HG03520 (cell line): ENCODE measurements at regions not wholly inside any gene's neighbourhood (a gene's known extent, or its start where the extent isn't known, plus 50 kb on each side); places are given as distances from the start of the nearest gene placed in this dataset.
"Not testable (repeated sequence)": the region's sequence is repeated elsewhere in the genome, so short reads cannot be mapped to it uniquely, and the experiment has no call there.

Source experiments
- ATAC-seq: cut with Tn5 transposase; IDR thresholded peaks from one replicate; pipeline ENCODE4 v1.9.1; 2021; ENCODE audit warnings: mild to moderate bottlenecking, moderate library complexity; ENCODE audit not compliant: unreplicated experiment

DNA sequence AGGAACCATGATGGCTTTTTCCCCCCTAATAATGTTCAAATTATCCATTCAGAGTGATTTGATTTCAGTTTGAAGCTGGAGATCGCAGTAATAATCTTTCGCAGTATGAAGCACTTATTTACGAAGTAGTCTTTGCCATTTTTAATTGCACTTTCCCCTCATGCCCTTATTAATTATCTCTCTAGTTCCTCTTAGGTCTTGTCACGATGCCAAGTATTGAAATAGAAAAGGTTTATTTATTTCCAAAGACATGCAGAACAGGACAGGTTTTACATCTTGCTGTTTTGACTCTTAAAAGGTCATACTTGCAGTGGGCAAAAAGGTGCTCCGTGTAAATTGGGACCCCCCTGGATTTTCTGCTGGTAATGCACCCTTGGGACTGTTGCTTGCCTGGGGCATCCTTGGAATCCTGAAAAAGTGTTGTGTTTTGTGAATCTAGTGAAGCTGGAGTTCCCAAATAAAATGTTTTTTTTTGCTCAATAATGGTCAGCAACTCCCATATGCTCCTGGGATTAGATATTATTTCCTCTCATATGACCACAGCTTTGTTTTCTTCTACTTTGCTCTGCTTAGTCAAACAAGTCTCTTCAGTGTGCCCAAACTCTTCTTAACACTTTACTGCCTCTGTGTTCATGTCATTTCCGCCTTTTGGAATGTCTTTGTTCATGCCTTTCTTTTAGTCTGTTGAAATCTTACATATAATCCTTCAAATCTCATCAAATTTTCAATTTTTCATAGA, 278.3 kb downstream of the TMEM38B start:
- ATAC-seq = no peak

DNA sequence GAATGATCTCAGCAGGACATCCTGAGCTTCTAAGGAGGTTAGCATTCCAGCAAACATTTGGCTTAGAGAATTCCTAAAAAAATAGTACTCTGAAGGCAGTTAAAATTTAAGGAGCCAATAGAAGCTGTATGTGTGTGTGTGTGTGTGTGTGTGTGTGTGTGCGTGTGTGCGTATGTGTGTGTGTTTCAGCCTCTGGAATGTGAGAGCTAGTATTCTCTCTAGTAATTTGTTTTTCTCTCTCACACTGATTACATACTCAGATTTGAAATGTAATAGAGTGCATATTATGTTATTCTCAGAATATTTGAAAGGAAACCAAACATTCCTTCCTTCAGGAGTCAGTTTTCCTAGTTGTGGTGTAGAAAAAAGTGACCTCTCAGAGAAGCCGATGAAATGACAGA, 279.6 kb downstream of the TMEM38B start:
- no peak for ATAC-seq

DNA sequence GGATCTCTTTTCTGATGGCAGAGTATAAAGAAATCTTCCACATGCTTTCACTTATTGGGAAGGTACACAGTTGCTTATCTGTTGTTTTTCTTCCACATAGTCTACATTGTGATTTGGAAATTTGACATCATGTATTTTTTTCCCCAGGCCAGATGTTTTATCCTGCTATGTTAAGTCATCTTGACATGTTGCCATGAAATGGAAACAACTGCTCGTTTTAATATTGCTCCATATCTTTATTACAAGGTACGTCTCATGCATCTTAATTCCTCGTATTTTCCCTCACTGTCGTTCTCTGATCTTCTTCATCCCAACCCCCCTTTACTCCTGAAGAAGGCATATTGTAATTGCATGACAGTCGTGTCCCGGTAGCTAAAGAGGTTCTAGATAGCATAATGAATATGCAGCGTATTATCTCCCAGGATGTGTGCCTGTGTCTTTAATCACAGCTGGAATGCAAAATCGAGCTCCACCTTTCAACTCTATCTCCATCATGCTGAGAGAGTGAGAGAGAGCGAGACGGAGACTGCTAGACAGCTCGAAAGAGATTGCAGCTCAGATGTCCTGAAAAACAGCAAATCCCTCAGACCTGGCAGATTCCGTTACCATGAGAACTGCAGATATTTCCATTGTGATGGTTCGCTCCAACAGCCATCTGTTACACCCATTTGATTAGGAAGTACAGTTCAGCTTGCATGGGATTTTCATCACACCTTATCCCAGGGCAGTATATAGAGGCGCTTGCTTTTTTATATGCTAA, 281.7 kb downstream of the TMEM38B start:
- no peak for ATAC-seq

DNA sequence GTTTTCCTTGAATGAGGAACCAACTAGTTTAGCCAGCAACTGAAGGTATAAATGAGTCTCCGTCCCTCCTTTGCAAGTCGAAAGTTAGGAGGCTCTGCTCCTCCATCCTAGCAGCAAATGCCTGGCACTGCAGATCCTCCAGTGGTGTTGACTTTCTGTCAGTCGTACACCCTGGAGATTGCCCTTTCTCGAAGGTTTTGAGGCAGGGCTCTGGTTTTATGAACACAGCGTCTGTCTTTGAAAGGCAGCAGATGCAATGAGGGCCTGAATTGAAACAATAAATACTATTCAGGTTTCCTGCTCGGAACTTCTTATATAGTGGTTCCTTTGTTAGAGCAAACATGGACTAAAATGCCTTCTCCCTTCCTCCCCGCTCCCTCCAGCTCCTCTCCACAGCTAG, 284.0 kb downstream of the TMEM38B start:
- ATAC-seq = no peak

DNA sequence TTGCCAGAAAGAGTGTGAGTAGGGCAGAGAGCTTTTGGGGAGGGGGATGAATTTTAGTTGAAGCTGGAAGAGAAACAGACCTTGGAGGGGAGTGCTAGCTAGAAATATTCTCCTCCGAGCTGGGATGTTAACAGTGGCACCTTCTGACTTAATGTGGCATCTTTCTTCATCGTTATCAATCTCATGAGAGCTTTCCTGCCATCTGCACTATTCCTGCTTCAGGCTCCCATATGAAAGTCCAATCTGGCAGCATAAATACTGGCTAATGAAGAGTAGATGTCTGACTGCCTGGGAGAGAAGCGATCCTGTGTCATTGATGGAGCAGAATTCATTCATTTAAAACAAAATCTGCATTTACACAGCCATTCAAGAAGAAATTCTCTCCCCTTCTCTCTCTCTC, 284.5 kb downstream of the TMEM38B start:
- no peak for ATAC-seq

DNA sequence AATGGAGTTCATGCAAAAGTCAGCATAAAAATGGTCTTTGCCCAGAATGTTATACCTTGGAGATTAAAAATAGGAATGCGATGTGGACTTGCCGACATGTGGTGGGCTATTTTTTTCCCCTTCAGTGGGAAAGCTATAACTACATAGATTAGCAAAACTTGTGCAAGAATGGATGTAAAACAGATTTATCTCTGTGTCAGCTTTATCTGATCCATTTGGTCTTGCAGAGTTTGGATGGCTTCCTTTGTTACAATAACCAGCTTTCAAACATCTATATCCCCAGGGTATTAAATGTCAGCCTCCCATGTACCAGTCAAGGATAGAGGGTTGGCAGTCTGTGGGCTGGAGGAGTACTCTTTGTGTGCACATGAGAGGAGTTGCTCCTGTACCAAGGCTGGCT, 284.9 kb downstream of the TMEM38B start:
- ATAC-seq = no peak

DNA sequence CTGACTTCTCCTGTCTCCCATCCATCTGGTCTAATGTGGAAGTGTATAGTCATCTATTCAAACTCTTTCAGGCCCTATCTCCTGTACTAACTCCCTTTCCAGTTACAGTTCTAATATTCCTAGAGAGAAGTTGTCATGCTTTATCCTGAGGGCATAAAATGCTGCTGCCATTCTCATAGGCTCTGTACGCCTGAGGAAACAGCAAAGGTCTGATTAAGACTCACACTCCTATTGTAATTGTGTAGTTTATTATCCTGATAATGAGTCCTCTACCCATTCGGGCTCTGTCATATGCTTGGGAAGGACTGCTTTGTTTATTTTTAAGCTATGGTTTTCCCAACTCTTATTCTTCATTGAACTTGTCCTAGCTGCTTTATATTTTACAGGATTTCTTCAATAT, 290.4 kb downstream of the TMEM38B start:
- ATAC-seq = no peak

DNA sequence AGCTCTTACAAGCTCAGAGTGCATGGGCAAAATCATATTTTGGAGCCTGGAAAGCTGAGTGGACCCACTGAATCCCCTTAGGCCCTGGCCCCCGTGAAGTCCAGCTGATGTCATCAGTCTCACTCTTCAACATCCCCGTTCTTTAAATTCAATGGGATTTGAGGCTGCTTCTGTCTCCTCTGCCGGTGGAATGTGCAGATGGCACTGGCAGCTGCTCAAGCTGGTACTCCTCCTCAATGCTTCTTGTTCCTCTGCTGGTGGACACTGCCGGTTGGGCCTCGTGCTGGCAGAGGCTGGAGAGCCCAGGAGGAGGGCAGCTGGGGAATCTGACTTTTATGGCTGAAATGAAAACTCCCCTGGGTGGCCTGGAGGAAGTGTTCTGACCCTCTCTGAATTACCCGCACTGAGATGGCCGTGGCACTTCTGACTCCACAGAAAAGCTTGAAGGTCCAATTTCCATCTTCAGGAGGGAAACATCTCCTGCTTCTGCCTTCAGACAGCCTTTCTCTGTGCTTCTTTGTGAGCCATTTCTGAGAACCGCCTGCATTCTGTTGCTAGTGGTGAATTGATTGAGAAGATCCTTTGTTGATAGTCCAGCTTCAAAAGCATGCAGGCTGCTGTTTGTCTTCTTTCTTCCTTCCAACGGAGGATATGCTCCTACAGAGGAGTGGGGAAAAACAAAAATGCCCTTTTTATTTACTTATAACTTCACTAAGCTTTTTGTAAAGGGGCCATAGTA, 298.9 kb downstream of the TMEM38B start:
- ATAC-seq = no peak

DNA sequence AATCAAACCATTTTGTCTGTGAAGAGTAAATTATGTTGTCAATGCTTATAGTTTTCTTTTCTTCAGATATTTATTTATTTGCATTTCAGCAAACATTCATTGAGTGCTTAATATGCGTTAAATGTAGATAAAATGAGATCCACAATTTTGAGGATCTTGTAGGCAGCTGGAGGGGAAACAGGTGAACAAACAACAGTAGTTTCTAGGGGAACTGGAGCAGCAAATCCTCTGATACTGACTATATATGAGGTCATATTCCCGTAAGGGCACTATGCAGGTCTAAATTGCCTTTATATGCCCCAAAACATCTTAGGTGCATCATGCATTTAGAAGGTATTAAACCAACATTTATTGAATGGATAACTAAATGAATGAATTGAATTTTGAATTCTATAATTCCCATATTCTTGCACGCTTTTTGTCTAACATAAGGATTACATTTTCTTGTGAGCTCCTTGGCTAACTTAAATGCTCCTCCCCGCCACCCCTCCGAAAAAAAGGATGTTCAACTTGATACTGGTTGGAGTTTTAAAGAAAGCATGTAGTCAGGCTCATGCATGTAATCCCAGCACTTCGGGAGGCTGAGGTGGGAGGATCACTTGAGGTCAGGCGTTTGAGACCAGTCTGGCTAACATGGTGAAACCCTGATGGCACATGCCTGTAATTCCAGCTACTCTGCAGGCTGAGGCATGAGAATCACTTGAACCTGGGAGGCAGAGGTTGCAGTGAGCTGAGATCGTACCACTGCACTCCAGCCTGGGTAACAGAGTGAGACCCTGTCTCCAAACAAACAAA, 299.8 kb downstream of the TMEM38B start:
- ATAC-seq = no peak

DNA sequence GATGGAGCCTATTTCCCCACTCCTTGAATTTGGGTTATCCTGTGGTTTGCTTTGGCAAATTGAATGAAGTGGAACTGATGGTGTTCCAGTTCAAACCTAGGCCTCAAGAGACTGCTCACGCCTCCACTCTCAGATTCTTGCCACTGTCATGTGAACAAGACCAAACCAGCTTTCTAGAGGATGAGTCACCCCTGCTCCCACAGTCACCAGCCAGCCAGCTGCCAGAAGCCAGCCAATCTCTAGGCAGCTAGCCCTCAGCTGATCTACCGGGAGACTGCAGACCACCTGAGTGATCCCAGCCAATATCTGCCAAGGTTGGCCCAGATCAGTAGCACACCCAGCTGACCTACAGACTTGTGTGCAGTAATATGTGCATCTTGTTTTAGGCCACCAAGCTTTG, 300.6 kb downstream of the TMEM38B start:
- no peak for ATAC-seq

DNA sequence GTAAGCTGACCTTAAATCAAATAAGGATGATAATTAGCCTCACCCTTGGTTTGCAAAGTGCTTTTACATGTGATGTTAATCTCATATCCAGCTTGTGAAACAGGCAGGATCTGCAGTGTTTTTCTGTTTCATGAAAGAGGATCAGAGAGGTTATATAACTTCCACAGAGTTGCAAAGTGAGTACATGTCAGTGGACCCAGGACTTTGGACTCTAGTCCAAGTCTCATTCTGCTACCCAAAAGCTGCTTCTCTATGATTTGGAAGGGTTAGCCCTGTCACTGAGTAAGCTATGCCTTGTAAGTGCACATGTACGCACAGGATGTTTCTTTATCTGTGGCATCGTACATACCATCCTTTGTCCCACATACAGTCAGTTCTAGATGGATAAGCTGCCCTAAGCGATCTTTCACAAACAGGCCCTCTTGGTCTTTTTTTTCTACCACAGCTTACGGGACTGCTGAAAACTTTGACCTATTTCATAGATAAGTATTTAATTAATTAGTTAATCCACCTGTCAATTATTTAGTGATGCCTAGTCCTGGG, 322.9 kb downstream of the TMEM38B start:
- no peak for ATAC-seq

DNA sequence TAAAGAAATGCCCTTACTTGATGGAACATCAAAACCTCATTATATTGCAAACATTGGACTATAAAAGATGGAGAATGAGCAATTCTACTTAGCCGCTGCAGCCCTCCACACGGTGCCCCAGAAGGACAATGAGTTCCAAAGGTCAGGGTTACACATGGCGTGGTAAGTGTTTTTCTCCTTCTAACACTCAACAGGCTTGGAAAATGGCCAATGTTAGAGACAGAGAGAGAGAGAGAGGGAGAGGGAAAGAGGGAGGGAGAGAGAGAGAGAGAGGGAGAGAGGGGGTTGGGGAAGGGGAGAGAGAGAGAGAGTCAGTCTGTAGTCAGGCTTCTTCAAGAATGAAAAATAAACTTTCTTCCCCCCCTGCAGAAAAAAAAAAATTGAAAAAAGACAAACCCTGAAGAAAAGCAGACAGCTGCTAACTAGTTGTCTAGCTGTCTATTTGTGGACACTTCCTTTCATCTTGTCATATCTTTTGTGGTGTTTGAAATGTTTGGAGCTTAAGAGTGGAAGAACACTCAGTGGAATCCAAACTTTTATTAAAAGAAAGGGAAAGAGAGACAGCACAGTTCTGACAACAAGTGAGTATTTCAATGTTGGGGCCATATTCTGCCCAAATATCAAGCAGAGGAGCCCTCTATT, 324.8 kb downstream of the TMEM38B start:
- ATAC-seq = no peak

DNA sequence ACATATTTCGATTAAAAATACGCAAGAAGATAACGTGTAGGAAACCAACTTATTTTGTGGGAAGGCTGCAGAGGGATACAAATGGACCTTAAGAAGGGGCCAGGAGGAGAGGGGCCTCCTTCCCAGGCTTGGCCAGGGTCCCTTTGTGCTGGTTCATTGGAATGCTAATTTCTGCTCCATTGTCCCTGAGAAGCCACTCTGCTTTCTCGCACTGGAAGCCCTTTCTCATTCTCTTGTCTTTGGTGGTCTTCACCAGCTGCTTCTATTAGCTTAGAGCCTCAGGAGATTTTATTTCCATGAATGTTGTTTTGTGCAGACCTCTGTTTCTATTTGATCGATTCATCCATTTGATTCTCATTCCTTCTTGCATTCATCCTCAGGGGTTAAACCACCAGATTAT, 325.4 kb downstream of the TMEM38B start:
- no peak for ATAC-seq

DNA sequence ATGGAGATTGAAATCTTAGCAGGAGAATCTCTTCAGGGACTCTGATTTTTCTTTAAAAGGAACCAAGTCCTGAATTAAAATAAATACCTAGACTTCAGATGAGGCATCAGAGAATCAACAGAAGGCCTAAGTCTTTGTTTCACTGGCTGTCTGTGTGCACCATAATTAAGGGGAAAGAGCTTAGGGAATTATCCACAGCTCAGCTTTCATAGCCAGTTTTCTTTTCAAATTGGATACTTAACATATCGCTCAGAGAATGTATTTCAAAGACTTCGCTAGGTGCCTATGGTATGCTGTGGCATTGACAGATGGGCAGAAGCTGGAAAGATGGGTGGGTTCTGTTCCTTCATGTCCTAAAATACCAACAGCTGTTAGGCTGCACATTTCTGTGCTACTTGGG, 325.8 kb downstream of the TMEM38B start:
- no peak for ATAC-seq

DNA sequence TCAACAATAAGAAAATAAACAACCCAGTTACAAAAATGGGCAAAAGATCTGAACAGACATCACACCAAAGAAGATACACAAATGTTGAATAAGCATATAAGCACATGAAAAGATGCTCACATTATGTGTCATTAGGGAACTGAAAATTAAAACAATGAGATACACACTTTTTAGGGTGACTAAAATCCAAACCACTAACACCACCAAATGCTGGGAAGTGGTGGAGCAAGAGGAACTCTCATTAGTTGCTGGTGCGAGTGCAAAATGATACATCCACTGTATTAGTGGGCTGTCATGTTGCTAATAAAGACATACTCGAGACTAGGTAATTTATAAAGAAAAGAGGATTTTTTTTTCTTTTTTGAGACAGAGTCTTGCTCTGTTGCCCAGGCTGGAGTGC, 329.1 kb downstream of the TMEM38B start:
- ATAC-seq = no peak

DNA sequence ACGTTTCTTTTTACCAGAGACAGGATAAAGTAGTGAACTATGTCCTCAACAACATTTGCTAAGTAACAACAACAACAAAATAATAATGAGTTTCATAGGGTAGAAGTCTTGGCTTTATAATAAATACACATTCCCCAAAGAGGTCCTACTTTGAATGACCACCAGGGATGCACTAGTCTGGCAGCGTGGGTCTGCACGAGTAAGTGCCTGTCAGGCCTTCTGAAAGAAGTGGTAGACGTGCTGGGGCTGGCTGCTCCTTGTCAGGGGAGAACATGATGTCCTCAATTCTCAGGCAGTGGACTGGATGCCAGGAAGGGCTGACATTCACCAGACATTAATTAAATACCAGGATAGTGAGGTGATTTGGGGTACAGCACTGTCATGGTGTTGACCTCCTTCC, 331.1 kb downstream of the TMEM38B start:
- ATAC-seq = no peak

DNA sequence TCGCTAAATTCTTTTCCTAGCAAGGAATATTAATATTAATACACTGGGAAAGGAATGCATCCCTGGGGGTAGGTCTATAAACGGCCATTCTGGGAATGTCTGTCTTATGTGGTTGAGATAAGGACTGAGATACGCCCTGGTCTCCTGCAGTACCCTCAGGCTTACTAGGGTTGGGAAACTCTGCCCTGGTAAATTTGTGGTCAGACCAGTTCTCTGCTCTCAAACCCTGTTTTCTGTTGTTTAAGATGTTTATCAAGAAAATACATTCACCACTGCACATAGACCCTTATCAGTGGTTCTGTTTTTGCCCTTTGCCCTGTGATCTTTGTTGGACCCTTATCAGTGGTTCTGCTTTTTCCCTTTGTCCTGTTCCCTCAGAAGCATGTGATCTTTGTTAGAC, 335.8 kb downstream of the TMEM38B start:
- ATAC-seq = not testable (repeated sequence)

DNA sequence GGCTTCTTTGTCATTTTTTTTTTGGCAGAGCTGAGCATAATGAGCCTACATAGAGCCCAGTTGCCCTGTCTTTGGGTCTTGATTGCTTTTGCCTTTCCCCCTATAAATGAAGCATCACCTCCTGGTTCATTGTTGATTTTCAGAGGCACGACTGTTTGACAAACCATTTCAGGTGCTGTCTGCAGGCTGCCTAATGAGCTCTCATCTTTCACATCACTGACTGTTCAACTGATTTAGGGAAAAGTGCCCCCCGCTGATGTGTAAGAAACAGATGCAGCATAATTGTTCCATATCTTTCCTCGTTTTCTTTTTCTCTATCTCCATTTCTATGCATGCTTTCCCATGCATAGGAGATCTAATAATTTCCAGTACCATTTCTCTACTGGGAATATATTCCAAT, 338.6 kb downstream of the TMEM38B start:
- no peak for ATAC-seq

DNA sequence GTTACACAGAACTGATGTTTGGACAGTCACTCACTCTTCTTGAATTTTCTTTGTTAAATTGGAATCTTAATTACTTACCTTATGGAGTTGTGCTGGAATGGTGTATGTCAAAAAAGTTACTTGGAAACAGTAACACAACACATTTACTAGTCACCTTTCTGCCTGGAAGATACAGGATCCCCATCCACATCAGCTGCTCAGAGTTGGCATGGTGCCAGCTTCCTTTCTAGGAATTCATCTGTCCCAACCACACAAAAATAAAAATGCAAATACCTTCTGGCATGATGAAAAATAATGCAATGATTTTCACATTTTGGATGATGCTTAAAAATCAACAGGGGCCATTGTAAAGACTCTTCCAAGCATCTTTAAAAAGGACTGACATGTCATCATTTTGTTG, 341.5 kb downstream of the TMEM38B start:
- ATAC-seq = no peak

DNA sequence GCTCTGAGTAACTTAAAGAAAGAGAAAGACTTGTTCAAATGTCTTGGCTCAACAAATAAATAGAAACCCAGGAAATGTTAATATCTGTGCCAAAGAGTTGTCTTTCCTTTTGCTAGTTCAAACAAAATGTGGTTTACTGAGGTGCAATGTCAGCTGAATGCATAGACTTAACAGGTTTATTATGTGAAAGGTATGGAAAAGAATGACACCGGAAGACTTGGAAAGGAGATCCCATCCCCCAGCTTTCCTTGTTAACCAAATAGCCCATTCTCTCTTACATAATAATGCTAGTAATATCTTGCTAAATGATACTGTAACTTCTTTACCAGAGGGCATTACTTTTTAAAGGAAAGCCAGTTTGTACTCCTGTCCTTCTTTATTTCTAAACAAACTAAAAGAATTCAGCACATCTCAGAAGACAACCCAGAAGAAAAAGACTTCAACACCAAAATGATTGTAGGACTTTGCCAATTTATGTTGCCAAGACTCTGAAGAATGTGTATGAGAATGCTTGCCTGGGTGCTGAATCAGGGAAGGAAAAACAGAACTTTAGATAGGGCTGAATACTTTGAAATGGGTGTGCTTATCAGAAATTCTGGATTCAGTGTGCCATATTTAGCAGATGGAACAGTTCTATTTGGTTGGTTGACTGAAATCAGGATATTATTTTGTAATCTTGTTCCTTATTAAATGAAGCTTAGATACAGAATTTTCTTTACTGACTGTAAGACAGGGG, 344.1 kb downstream of the TMEM38B start:
- ATAC-seq = no peak
